ENCODE measurements at regions not wholly inside any gene's neighbourhood (a gene's known extent, or its start where the extent isn't known, plus 50 kb on each side); places are given as distances from the start of the nearest gene placed in this dataset.

DNA sequence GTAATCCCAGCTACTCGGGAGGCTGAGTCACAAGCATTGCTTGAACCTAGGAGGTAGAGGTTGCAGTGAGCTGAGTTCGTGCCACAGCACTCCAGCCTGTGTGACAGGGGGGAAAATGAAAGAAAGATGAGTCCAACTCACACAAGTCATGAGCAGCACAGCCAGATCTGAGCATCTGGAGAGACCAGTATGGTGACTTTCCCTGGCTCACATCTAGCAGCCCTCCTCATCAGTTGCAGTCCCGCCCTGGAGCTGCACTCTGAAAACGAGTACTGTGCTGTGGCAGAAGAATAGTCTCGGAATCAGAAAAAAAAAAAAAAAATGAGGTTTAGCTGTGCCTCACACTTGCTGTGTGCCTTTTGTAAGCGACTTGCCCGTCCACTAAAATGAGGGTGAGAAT is 74.4 kb upstream of the TRIB2 start:
- no peak for TF ChIP-seq CTCF (IDR thresholded peaks at IDR 0.05)
- TF ChIP-seq EP300 (IDR thresholded peaks at IDR 0.05) = no peak
- no peak for TF ChIP-seq POLR2AphosphoS5 (IDR thresholded peaks at IDR 0.05)
